ENCODE measurements at regions not wholly inside any gene's neighbourhood (a gene's known extent, or its start where the extent isn't known, plus 50 kb on each side); places are given as distances from the start of the nearest gene placed in this dataset.

GRCh38 chr16:13779676-13780075, 140.3 kb upstream of the ERCC4 start:
- no peak overlapping the region for H3K9ac ChIP-seq (ENCODE audit: low read length)
- no peaks in the 10 kb centered on the region for H4K20me1 ChIP-seq (ENCODE audit: insufficient read depth)
- intact Hi-C loops (cut with micrococcal nuclease), result no loop called here
- no peaks in the 10 kb centered on the region for H3K9me3 ChIP-seq (ENCODE audit: control insufficient read depth in 1 of 2, insufficient read depth in 1 of 2, low read depth in 1 of 2, low read length in 2 of 2)
- no peaks in the 10 kb centered on the region for H3K79me2 ChIP-seq (ENCODE audit: insufficient read depth, low read length)
- no peak for ATAC-seq
- ChIA-PET RAD21 (ENCODE audit: low non-redundant PET in 1 of 2, low total read pairs in 2 of 2, uncharacterized antibody in 2 of 2, unreplicated experiment in 2 of 2) (no interaction called here), POLR2A (no interaction called here), CTCF (no interaction called here)
- H3K27ac ChIP-seq (ENCODE audit: low read depth, low read length), result no peak overlapping the region
- no peak overlapping the region for H3K4me3 ChIP-seq (replicated peaks in 1 of 2; ENCODE audit: low read depth in 1 of 2, low read length in 2 of 2)
- H3K27me3 ChIP-seq (ENCODE audit: insufficient read depth, low read length), result peaks cover 6% of the 10 kb centered on the region; the same call in 1 of the 2 replicates
- no TSS peak for BruUV-seq (replicated peaks)
- no peak overlapping the region for H3K4me2 ChIP-seq (ENCODE audit: low read length)
- H3K36me3 ChIP-seq (ENCODE audit: control insufficient read depth in 1 of 2, insufficient read depth in 2 of 2, low read length in 2 of 2), result no peaks in the 10 kb centered on the region
- H3K9me2 ChIP-seq (ENCODE audit: insufficient read depth), result no peaks in the 10 kb centered on the region
- no peak overlapping the region for H2AFZ ChIP-seq (ENCODE audit: low read depth, low read length, poor library complexity, severe bottlenecking)
- DNase-seq (ENCODE audit: low read depth, low spot score), result no peak
- no peak for TF ChIP-seq FOSL1 (IDR thresholded peaks at IDR 0.05; ENCODE audit: low read depth)
- no peak for TF ChIP-seq MAX (IDR thresholded peaks at IDR 0.05)
- no peak for TF ChIP-seq EGR1 (IDR thresholded peaks at IDR 0.05; ENCODE audit: low read depth)
- TF ChIP-seq CTCF (IDR thresholded peaks at IDR 0.05 in 2 of 3, conservative IDR thresholded peaks at IDR 0.05 in 1 of 3; ENCODE audit: borderline replicate concordance in 1 of 3, insufficient read depth in 1 of 3, low read depth in 2 of 3, low read length in 2 of 3), result no peak
- TF ChIP-seq RAD21 (IDR thresholded peaks at IDR 0.05; ENCODE audit: low read depth), result no peak
- TF ChIP-seq EZH2phosphoT487 (IDR thresholded peaks at IDR 0.05; ENCODE audit: borderline replicate concordance), result no peak
- no peak for TF ChIP-seq ATF3 (IDR thresholded peaks at IDR 0.05)
- TF ChIP-seq EZH2 (IDR thresholded peaks at IDR 0.05), result no peak
- TF ChIP-seq TCF7L2 (IDR thresholded peaks at IDR 0.05; ENCODE audit: borderline replicate concordance, extremely low read depth, insufficient read depth, insufficient read length), result no peak
- TF ChIP-seq CEBPB (IDR thresholded peaks at IDR 0.05; ENCODE audit: low read depth), result no peak
- TF ChIP-seq ELF1 (IDR thresholded peaks at IDR 0.05; ENCODE audit: borderline replicate concordance, low read depth), result no peak
- TF ChIP-seq POLR2AphosphoS5 (IDR thresholded peaks at IDR 0.05; ENCODE audit: low read depth, low read length), result no peak
- TF ChIP-seq ZBTB33 (IDR thresholded peaks at IDR 0.05; ENCODE audit: extremely low read depth, insufficient replicate concordance, low read length), result no peak
- no peak for TF ChIP-seq POLR2A (IDR thresholded peaks at IDR 0.05; ENCODE audit: borderline replicate concordance, extremely low read depth, insufficient read depth, insufficient read length)
- no peaks in the 10 kb centered on the region for H3K4me1 ChIP-seq (ENCODE audit: control insufficient read depth in 1 of 2, insufficient read depth in 2 of 2, low read length in 2 of 2)
